Liver (tissue), 7 donors: ENCODE measurements at regions not wholly inside any gene's neighbourhood (a gene's known extent, or its start where the extent isn't known, plus 50 kb on each side); places are given as distances from the start of the nearest gene placed in this dataset.

ENCODE experiments used
- DNase-seq: peaks from one replicate; pipeline ENCODE4 v3.0.0-alpha.2; 2017; ENCODE audit warnings: low spot score
- H3K27ac ChIP-seq, 2 donors: one replicate each; pipeline ENCODE4 v1.7.0; 2013; ENCODE audit warnings: inconsistent platforms in 2 of 2, low read length in 2 of 2, control low read depth in 1 of 2, low read depth in 1 of 2, mild to moderate bottlenecking in 1 of 2
- H3K27me3 ChIP-seq, 4 donors: one replicate each; pipeline versions ENCODE4 v1.6.1 to v1.7.0; 2013; ENCODE audit warnings: low read length in 3 of 4, inconsistent platforms in 1 of 4, mild to moderate bottlenecking in 1 of 4, moderate library complexity in 1 of 4; ENCODE audit not compliant: control insufficient read depth in 4 of 4, insufficient read depth in 4 of 4
- H3K36me3 ChIP-seq, 4 donors: one replicate each; pipeline versions ENCODE4 v1.6.1 to v1.7.0; 2013; ENCODE audit warnings: low read length in 3 of 4, mild to moderate bottlenecking in 3 of 4, low read depth in 1 of 4, moderate library complexity in 1 of 4; ENCODE audit not compliant: control insufficient read depth in 4 of 4, insufficient read depth in 3 of 4
- H3K4me1 ChIP-seq, 4 donors: one replicate each; pipeline versions ENCODE4 v1.6.1 to v1.7.0; 2013; ENCODE audit warnings: low read length in 3 of 4, mild to moderate bottlenecking in 3 of 4, moderate library complexity in 1 of 4; ENCODE audit not compliant: control insufficient read depth in 4 of 4, insufficient read depth in 4 of 4
- H3K4me3 ChIP-seq, 3 donors: one replicate each; pipeline versions ENCODE4 v1.6.1 to v1.7.0; 2013; ENCODE audit warnings: low read length in 3 of 3, control low read depth in 1 of 3, low read depth in 1 of 3, mild to moderate bottlenecking in 1 of 3
- H3K9ac ChIP-seq, 2 donors: one replicate each; pipeline ENCODE4 v1.7.0; 2013; ENCODE audit warnings: low read length in 2 of 2, mild to moderate bottlenecking in 2 of 2, moderate library complexity in 2 of 2, control low read depth in 1 of 2, low read depth in 1 of 2
- H3K9me3 ChIP-seq, 4 donors: one replicate each; pipeline versions ENCODE4 v1.6.1 to v1.7.0; 2013; ENCODE audit warnings: low read length in 3 of 4; ENCODE audit not compliant: control insufficient read depth in 4 of 4
- ATF3 ChIP-seq: IDR thresholded peaks from 2 replicates; pipeline ENCODE4 v1.6.1; 2016; ENCODE audit warnings: antibody characterized with exemption
- EGR1 ChIP-seq, 2 donors: IDR thresholded peaks; 2 replicates each; pipeline ENCODE4 v1.6.1; 2016 to 2018; ENCODE audit warnings: antibody characterized with exemption in 2 of 2, low read depth in 2 of 2
- FOXA1 ChIP-seq: IDR thresholded peaks from 2 replicates; pipeline ENCODE4 v1.6.1; 2016; ENCODE audit warnings: antibody characterized with exemption
- FOXA2 ChIP-seq: IDR thresholded peaks from 2 replicates; pipeline ENCODE4 v1.6.1; 2016; ENCODE audit warnings: antibody characterized with exemption
- HNF4A ChIP-seq, 2 donors: conservative IDR thresholded peaks; 2 replicates each; pipeline ENCODE4 v1.6.1; 2016; ENCODE audit warnings: antibody characterized with exemption in 2 of 2, mild to moderate bottlenecking in 2 of 2
- HNF4G ChIP-seq: IDR thresholded peaks from 2 replicates; pipeline ENCODE4 v1.6.1; 2016; ENCODE audit warnings: antibody characterized with exemption
- JUND ChIP-seq, 2 donors: IDR thresholded peaks; 2 replicates each; pipeline ENCODE4 v1.6.1; 2016; ENCODE audit warnings: antibody characterized with exemption in 2 of 2
- NR2F2 ChIP-seq: IDR thresholded peaks from 2 replicates; pipeline ENCODE4 v1.6.1; 2016; ENCODE audit warnings: antibody characterized with exemption
- RAD21 ChIP-seq, 2 donors: IDR thresholded peaks; 2 replicates each; pipeline ENCODE4 v1.6.1; 2016; ENCODE audit warnings: antibody characterized with exemption in 2 of 2, mild to moderate bottlenecking in 2 of 2
- RXRA ChIP-seq, 2 donors: IDR thresholded peaks; 2 replicates each; pipeline ENCODE4 v1.6.1; 2017 to 2018; ENCODE audit warnings: antibody characterized with exemption in 2 of 2, mild to moderate bottlenecking in 1 of 2
- SP1 ChIP-seq: IDR thresholded peaks from 2 replicates; pipeline ENCODE4 v1.6.1; 2018; ENCODE audit warnings: antibody characterized with exemption, mild to moderate bottlenecking
- TAF1 ChIP-seq: conservative IDR thresholded peaks from 2 replicates; pipeline ENCODE4 v1.6.1; 2016; ENCODE audit warnings: antibody characterized with exemption, mild to moderate bottlenecking
- YY1 ChIP-seq: IDR thresholded peaks from 2 replicates; pipeline ENCODE4 v1.6.1; 2016; ENCODE audit warnings: antibody characterized with exemption, mild to moderate bottlenecking
- ZBTB33 ChIP-seq: IDR thresholded peaks from 2 replicates; pipeline ENCODE4 v1.6.1; 2016; ENCODE audit warnings: antibody characterized with exemption
- WGBS: extraction: QIAGEN DNeasy Blood & Tissue Kit; methylation state at CpG from one replicate; pipeline ENCODE4 v1.1.7; 2013; 5-methylcytosine and 5-hydroxymethylcytosine counted together
- TF ChIP-seq, protein P1 (sequence below): IDR thresholded peaks from 2 replicates; pipeline ENCODE4 v1.6.1; 2016; ENCODE audit warnings: antibody characterized with exemption
- TF ChIP-seq, protein P2 (sequence below): IDR thresholded peaks from 2 replicates; pipeline ENCODE4 v1.6.1; 2016; ENCODE audit warnings: antibody characterized with exemption, mild to moderate bottlenecking
- donor health status: healthy.
- donor health status: healthy.
- donor health status: healthy.
- donor health status: healthy.

GRCh38 chr10:123399276-123399839 is 245.2 kb downstream of the BUB3 start:
- H3K9ac ChIP-seq: no peak overlapping the region
- WGBS: 91% methylated on average over 12 of the region's 12 CpGs
- H3K9me3 ChIP-seq: no peaks in the 10 kb centered on the region
- H3K36me3 ChIP-seq: no peaks in the 10 kb centered on the region
- no peak for DNase-seq
- H3K27me3 ChIP-seq: no peaks in the 10 kb centered on the region
- no peak for TF ChIP-seq RAD21 (IDR thresholded peaks at IDR 0.05)
- no peak for TF ChIP-seq RXRA (IDR thresholded peaks at IDR 0.05)
- TF ChIP-seq EGR1 (IDR thresholded peaks at IDR 0.05; ENCODE audit: low read depth in 2 of 2): no peak
- no peak for TF ChIP-seq HNF4G
- no peak for TF ChIP-seq JUND (IDR thresholded peaks at IDR 0.05)
- TF ChIP-seq SP1: no peak
- TF ChIP-seq FOXA2: no peak
- no peak for TF ChIP-seq YY1
- TF ChIP-seq FOXA1: no peak
- no peak for TF ChIP-seq TAF1
- TF ChIP-seq HNF4A (conservative IDR thresholded peaks at IDR 0.05): no peak
- TF ChIP-seq ATF3: no peak
- TF ChIP-seq, protein P1, sequence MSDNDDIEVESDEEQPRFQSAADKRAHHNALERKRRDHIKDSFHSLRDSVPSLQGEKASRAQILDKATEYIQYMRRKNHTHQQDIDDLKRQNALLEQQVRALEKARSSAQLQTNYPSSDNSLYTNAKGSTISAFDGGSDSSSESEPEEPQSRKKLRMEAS: no peak
- H3K4me1 ChIP-seq: no peaks in the 10 kb centered on the region
- H3K27ac ChIP-seq: no peak overlapping the region
- H3K4me3 ChIP-seq: no peak overlapping the region

DNA sequence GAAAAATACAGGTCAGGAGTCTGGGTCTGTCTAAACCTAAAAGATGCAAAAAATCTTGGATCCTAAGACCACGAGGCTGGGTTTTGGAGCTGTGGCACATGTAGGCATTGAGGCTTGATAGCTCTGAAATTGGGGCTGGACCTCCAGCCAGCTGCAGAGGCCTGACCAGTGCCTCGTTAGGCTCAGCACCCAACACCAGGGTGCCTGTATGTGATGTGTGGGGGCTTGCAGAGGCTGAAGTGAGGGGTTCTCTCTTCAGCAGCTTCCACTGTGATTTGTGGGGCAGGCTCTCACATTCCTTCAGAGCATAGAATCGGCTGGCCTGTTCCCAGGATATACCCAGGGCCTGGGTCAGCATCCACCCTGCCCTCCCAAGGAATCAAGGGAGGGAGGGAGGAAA is 247.8 kb downstream of the BUB3 start:
- 85% methylated on average over 3 of the region's 3 CpGs for WGBS
- Histone ChIP-seq H3K4me3 (no peak overlapping the region), H3K36me3 (no peaks in the 10 kb centered on the region), H3K27me3 (no peaks in the 10 kb centered on the region), H3K4me1 (no peaks in the 10 kb centered on the region), H3K9ac (no peak overlapping the region), H3K9me3 (peaks cover 0 to 2% (median 0%) of the 10 kb centered on the region in 4 donors), H3K27ac (no peak overlapping the region)
- DNase-seq: no peak
- TF ChIP-seq RAD21 (IDR thresholded peaks at IDR 0.05) (no peak), NR2F2 (no peak), EGR1 (IDR thresholded peaks at IDR 0.05; ENCODE audit: low read depth in 2 of 2) (no peak), ZBTB33 (no peak), RXRA (IDR thresholded peaks at IDR 0.05) (no peak), HNF4G (no peak), TAF1 (no peak), YY1 (no peak), HNF4A (conservative IDR thresholded peaks at IDR 0.05) (no peak), SP1 (no peak)
- TF ChIP-seq, protein P2, sequence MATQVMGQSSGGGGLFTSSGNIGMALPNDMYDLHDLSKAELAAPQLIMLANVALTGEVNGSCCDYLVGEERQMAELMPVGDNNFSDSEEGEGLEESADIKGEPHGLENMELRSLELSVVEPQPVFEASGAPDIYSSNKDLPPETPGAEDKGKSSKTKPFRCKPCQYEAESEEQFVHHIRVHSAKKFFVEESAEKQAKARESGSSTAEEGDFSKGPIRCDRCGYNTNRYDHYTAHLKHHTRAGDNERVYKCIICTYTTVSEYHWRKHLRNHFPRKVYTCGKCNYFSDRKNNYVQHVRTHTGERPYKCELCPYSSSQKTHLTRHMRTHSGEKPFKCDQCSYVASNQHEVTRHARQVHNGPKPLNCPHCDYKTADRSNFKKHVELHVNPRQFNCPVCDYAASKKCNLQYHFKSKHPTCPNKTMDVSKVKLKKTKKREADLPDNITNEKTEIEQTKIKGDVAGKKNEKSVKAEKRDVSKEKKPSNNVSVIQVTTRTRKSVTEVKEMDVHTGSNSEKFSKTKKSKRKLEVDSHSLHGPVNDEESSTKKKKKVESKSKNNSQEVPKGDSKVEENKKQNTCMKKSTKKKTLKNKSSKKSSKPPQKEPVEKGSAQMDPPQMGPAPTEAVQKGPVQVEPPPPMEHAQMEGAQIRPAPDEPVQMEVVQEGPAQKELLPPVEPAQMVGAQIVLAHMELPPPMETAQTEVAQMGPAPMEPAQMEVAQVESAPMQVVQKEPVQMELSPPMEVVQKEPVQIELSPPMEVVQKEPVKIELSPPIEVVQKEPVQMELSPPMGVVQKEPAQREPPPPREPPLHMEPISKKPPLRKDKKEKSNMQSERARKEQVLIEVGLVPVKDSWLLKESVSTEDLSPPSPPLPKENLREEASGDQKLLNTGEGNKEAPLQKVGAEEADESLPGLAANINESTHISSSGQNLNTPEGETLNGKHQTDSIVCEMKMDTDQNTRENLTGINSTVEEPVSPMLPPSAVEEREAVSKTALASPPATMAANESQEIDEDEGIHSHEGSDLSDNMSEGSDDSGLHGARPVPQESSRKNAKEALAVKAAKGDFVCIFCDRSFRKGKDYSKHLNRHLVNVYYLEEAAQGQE: no peak
- TF ChIP-seq, protein P1: no peak
